ENCODE measurements at regions not wholly inside any gene's neighbourhood (a gene's known extent, or its start where the extent isn't known, plus 50 kb on each side); places are given as distances from the start of the nearest gene placed in this dataset.

DNA sequence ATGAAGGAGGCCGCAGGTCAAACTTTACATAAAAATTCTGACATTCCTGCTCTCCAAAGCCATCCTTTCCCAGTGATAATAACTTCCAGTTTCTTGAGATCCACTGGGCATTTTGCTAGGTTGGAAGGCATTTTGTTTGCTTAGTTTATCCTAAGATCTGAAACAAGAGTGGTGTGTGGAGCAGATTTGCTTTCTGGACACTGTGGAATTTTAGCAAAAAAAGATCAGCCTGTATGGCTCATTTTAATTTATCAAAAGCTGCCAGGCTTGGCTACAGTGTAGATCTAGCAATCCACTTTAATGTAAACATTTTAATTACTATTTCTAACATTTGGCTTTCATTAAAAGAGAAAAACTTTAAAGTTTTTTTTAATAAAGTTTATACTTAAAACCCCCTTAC is 124.8 kb downstream of the SAMD9 start (continued):
- TF ChIP-seq ZNF335 (tag by site-specific recombination; conservative IDR thresholded peaks at IDR 0.05) = no peak
- no peak for TF ChIP-seq HOXC10 (CRISPR knock-in tag; IDR thresholded peaks at IDR 0.05)
- TF ChIP-seq, protein P1, sequence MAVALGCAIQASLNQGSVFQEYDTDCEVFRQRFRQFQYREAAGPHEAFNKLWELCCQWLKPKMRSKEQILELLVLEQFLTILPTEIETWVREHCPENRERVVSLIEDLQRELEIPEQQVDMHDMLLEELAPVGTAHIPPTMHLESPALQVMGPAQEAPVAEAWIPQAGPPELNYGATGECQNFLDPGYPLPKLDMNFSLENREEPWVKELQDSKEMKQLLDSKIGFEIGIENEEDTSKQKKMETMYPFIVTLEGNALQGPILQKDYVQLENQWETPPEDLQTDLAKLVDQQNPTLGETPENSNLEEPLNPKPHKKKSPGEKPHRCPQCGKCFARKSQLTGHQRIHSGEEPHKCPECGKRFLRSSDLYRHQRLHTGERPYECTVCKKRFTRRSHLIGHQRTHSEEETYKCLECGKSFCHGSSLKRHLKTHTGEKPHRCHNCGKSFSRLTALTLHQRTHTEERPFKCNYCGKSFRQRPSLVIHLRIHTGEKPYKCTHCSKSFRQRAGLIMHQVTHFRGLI (tag by site-specific recombination; IDR thresholded peaks at IDR 0.05) = no peak
- no peak for TF ChIP-seq ZNF830 (tag by site-specific recombination; IDR thresholded peaks at IDR 0.05; ENCODE audit: low read depth)
- TF ChIP-seq ZNF175 (tag by site-specific recombination; IDR thresholded peaks at IDR 0.05) = no peak

- no peaks in the 10 kb centered on the region for H3K4me1 ChIP-seq (ENCODE audit: control insufficient read depth, insufficient read depth, low read length)
- no peaks in the 10 kb centered on the region for H3K9me3 ChIP-seq (ENCODE audit: control insufficient read depth, insufficient read depth, low read depth, low read length)
- CTCF ChIA-PET = no interaction called here
- H3K36me3 ChIP-seq (ENCODE audit: control insufficient read depth in 2 of 2, insufficient read depth in 1 of 2, low read length in 2 of 2) = no peaks in the 10 kb centered on the region
- no peak overlapping the region for H3K27ac ChIP-seq (ENCODE audit: extremely low read depth, low read depth, low read length)
- POLR2A ChIA-PET = no interaction called here
- H3K4me3 ChIP-seq (ENCODE audit: low read depth, low read length) = no peak overlapping the region
- TF ChIP-seq ZNF596 (tag by site-specific recombination; IDR thresholded peaks at IDR 0.05) = no peak
- TF ChIP-seq SETDB1 (IDR thresholded peaks at IDR 0.05; ENCODE audit: insufficient read length, low read length) = no peak
- TF ChIP-seq, protein P2, sequence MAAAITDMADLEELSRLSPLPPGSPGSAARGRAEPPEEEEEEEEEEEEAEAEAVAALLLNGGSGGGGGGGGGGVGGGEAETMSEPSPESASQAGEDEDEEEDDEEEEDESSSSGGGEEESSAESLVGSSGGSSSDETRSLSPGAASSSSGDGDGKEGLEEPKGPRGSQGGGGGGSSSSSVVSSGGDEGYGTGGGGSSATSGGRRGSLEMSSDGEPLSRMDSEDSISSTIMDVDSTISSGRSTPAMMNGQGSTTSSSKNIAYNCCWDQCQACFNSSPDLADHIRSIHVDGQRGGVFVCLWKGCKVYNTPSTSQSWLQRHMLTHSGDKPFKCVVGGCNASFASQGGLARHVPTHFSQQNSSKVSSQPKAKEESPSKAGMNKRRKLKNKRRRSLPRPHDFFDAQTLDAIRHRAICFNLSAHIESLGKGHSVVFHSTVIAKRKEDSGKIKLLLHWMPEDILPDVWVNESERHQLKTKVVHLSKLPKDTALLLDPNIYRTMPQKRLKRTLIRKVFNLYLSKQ (tag by site-specific recombination; IDR thresholded peaks at IDR 0.05; ENCODE audit: borderline replicate concordance) = no peak
- no peak for TF ChIP-seq ZNF707 (tag by site-specific recombination; IDR thresholded peaks at IDR 0.05)
- TF ChIP-seq ZNF518A (tag by site-specific recombination; conservative IDR thresholded peaks at IDR 0.05; ENCODE audit: low read depth) = no peak
- TF ChIP-seq PATZ1 (tag by site-specific recombination; IDR thresholded peaks at IDR 0.05) = no peak
- no peak for TF ChIP-seq ZNF513 (tag by site-specific recombination; IDR thresholded peaks at IDR 0.05)
- TF ChIP-seq ZBTB49 (tag by site-specific recombination; IDR thresholded peaks at IDR 0.05; ENCODE audit: low read depth) = no peak
- TF ChIP-seq GFI1B (tag by site-specific recombination; IDR thresholded peaks at IDR 0.05) = no peak
- TF ChIP-seq, protein P3, sequence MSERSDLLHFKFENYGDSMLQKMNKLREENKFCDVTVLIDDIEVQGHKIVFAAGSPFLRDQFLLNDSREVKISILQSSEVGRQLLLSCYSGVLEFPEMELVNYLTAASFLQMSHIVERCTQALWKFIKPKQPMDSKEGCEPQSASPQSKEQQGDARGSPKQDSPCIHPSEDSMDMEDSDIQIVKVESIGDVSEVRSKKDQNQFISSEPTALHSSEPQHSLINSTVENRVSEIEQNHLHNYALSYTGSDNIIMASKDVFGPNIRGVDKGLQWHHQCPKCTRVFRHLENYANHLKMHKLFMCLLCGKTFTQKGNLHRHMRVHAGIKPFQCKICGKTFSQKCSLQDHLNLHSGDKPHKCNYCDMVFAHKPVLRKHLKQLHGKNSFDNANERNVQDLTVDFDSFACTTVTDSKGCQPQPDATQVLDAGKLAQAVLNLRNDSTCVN (tag by site-specific recombination; optimal IDR thresholded peaks at IDR 0.05) = no peak
- no peak for TF ChIP-seq ATF2 (tag by site-specific recombination; IDR thresholded peaks at IDR 0.05; ENCODE audit: low read depth)
- no peak for TF ChIP-seq ZNF112 (tag by site-specific recombination; IDR thresholded peaks at IDR 0.05)
Measured at GRCh38 chr7:92992483-92992882, 125.3 kb downstream of the SAMD9 start.
